MM.1S (cell line): ENCODE measurements at regions not wholly inside any gene's neighbourhood (a gene's known extent, or its start where the extent isn't known, plus 50 kb on each side); places are given as distances from the start of the nearest gene placed in this dataset.

ENCODE experiments used
- DNase-seq: peaks from one replicate; pipeline ENCODE4 v3.0.0-alpha.2; 2015
- H2AFZ ChIP-seq: fragments of 300-600 bp; sonication (generic); 2 replicates; pipeline ENCODE4 v1.6.0; 2016; ENCODE audit warnings: antibody characterized with exemption, low read length
- H3F3A ChIP-seq: fragments of 300-600 bp; sonication (generic); 2 replicates; pipeline ENCODE4 v1.6.1; 2016; ENCODE audit warnings: mild to moderate bottlenecking, antibody characterized with exemption, low read length, moderate library complexity, mixed read lengths; ENCODE audit not compliant: insufficient read depth
- H3K27ac ChIP-seq: fragments of 300-600 bp; sonication (generic); 2 replicates; pipeline ENCODE4 v1.5.1; 2016; ENCODE audit warnings: mild to moderate bottlenecking, low read length
- H3K27me3 ChIP-seq: fragments of 300-600 bp; sonication (generic); replicated peaks from 2 replicates; pipeline ENCODE4 v1.6.0; 2016; ENCODE audit warnings: low read length; ENCODE audit not compliant: insufficient read depth
- H3K36me3 ChIP-seq: fragments of 300-600 bp; sonication (generic); replicated peaks from 2 replicates; pipeline ENCODE4 v1.6.1; 2016; ENCODE audit warnings: mild to moderate bottlenecking, low read length, mixed read lengths; ENCODE audit not compliant: insufficient read depth
- H3K4me1 ChIP-seq: fragments of 300-600 bp; sonication (generic); 2 replicates; pipeline ENCODE4 v1.6.1; 2016; ENCODE audit warnings: low read length, mixed read lengths
- H3K4me2 ChIP-seq: fragments of 300-600 bp; sonication (generic); 2 replicates; pipeline ENCODE4 v1.6.0; 2016; ENCODE audit warnings: low read depth, low read length
- H3K4me3 ChIP-seq: fragments of 300-600 bp; sonication (generic); 2 replicates; pipeline ENCODE4 v1.5.1; 2016; ENCODE audit warnings: low read length, mixed read lengths
- H3K79me2 ChIP-seq: fragments of 300-600 bp; sonication (generic); 2 replicates; pipeline ENCODE4 v1.6.1; 2016; ENCODE audit warnings: mixed run types, low read length, mixed read lengths
- H3K9ac ChIP-seq: fragments of 300-600 bp; sonication (generic); 2 replicates; pipeline ENCODE4 v1.6.1; 2016; ENCODE audit warnings: low read length, mixed read lengths
- H3K9me2 ChIP-seq: fragments of 300-600 bp; sonication (generic); replicated peaks from 2 replicates; pipeline ENCODE4 v1.6.1; 2016; ENCODE audit warnings: mild to moderate bottlenecking, low read length, mixed read lengths; ENCODE audit not compliant: insufficient read depth
- H3K9me3 ChIP-seq: fragments of 300-600 bp; sonication (generic); replicated peaks from 2 replicates; pipeline ENCODE4 v1.6.1; 2016; ENCODE audit warnings: mild to moderate bottlenecking, low read length, mixed read lengths; ENCODE audit not compliant: insufficient read depth
- H4K20me1 ChIP-seq: fragments of 300-600 bp; sonication (generic); 2 replicates; pipeline ENCODE4 v1.6.1; 2016; ENCODE audit warnings: mild to moderate bottlenecking, low read length, moderate library complexity, mixed read lengths; ENCODE audit not compliant: insufficient read depth
- CTCF ChIP-seq: fragments of 300-600 bp; sonication (generic); IDR thresholded peaks from 2 replicates; pipeline ENCODE4 v1.5.1; 2016; ENCODE audit warnings: antibody characterized with exemption, low read length, mixed read lengths
- EZH2 ChIP-seq: fragments of 300-600 bp; sonication (generic); optimal IDR thresholded peaks from 2 replicates; pipeline ENCODE3; 2017; ENCODE audit warnings: low read depth, mild to moderate bottlenecking, antibody characterized with exemption, low read length, mixed read lengths
- EZH2phosphoT487 ChIP-seq: fragments of 300-600 bp; sonication (generic); IDR thresholded peaks from 2 replicates; pipeline ENCODE4 v1.6.1; 2018; ENCODE audit warnings: antibody characterized with exemption, low read length

GRCh38 chr7:81584667-81585066, 185.2 kb downstream of the HGF start:
- DNase-seq, result no peak
- Histone ChIP-seq H4K20me1 (no peaks in the 10 kb centered on the region), H3K9me2 (no peaks in the 10 kb centered on the region), H3K4me1 (no peaks in the 10 kb centered on the region), H3K4me2 (no peak overlapping the region), H2AFZ (no peak overlapping the region), H3K79me2 (no peaks in the 10 kb centered on the region), H3K9me3 (no peaks in the 10 kb centered on the region), H3K4me3 (no peak overlapping the region), H3K9ac (no peak overlapping the region), H3K36me3 (no peaks in the 10 kb centered on the region), H3K27me3 (no peaks in the 10 kb centered on the region), H3F3A (no peaks in the 10 kb centered on the region), H3K27ac (no peak overlapping the region)
- no peak for TF ChIP-seq CTCF
- no peak for TF ChIP-seq EZH2phosphoT487
- no peak for TF ChIP-seq EZH2

GRCh38 chr7:81583882-81584533, 185.8 kb downstream of the HGF start:
- H3K4me1 ChIP-seq, result no peaks in the 10 kb centered on the region
- no peaks in the 10 kb centered on the region for H3K36me3 ChIP-seq
- H3K27me3 ChIP-seq, result no peaks in the 10 kb centered on the region
- no peak for DNase-seq
- no peak overlapping the region for H2AFZ ChIP-seq
- no peaks in the 10 kb centered on the region for H3K9me2 ChIP-seq
- no peaks in the 10 kb centered on the region for H4K20me1 ChIP-seq
- no peaks in the 10 kb centered on the region for H3K79me2 ChIP-seq
- H3K4me3 ChIP-seq, result no peak overlapping the region
- H3K27ac ChIP-seq, result no peak overlapping the region
- H3F3A ChIP-seq, result no peaks in the 10 kb centered on the region
- H3K9ac ChIP-seq, result no peak overlapping the region
- no peaks in the 10 kb centered on the region for H3K9me3 ChIP-seq
- no peak overlapping the region for H3K4me2 ChIP-seq
- TF ChIP-seq EZH2phosphoT487, result no peak
- TF ChIP-seq CTCF, result no peak
- TF ChIP-seq EZH2, result no peak

- Histone ChIP-seq H3K36me3 (no peaks in the 10 kb centered on the region), H3K9ac (no peak overlapping the region), H3K4me3 (no peak overlapping the region), H3K79me2 (no peaks in the 10 kb centered on the region), H3K27me3 (no peaks in the 10 kb centered on the region), H3F3A (no peaks in the 10 kb centered on the region), H4K20me1 (no peaks in the 10 kb centered on the region), H3K9me2 (no peaks in the 10 kb centered on the region), H3K9me3 (no peaks in the 10 kb centered on the region), H2AFZ (no peak overlapping the region), H3K4me2 (no peak overlapping the region), H3K4me1 (no peaks in the 10 kb centered on the region), H3K27ac (no peak overlapping the region)
- TF ChIP-seq CTCF (no peak), EZH2phosphoT487 (no peak), EZH2 (no peak)
- DNase-seq, result no peak
Observed at GRCh38 chr7:81583090-81583489, 186.8 kb downstream of the HGF start.
